ENCODE measurements at regions not wholly inside any gene's neighbourhood (a gene's known extent, or its start where the extent isn't known, plus 50 kb on each side); places are given as distances from the start of the nearest gene placed in this dataset.

DNA sequence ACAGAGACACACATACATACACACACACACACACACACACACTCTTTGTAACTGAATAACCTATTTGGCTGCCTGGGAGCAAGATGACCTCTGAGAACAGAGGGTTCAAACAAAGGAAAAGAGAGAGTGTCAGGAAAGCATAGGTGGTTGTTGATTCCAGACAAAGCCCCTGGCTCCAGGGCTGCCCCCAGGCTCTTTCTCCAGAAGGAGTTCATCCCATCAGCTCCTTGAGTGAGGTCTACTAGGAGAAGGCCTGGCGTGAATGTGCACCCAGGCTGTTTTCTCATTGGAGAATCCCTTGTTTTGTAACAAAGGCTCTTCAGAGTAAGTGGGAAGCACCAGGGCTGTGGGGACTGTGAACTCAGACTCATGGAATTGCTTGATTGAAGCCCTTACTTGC lies 151.9 kb downstream of the EMP1 start:
- no peaks in the 10 kb centered on the region for H3K79me2 ChIP-seq (ENCODE audit: control insufficient read depth, insufficient read depth, low read length)
- no peak overlapping the region for H3K27ac ChIP-seq (ENCODE audit: control insufficient read depth, insufficient read depth)
- H3K4me3 ChIP-seq, result no peak overlapping the region
- H4K20me1 ChIP-seq (ENCODE audit: control insufficient read depth, insufficient read depth), result no peaks in the 10 kb centered on the region
- ATAC-seq, result no peak
- ChIA-PET RAD21 (ENCODE audit: unreplicated experiment) (interaction anchor here (1.0 kb wide), 1 partner anchor 14 kb away, joined by 3 read pairs; no protein-coding TSS in a partner anchor), POLR2A (no interaction called here), SMC1A (ENCODE audit: uncharacterized antibody, unreplicated experiment) (no interaction called here), CTCF (interaction anchor here (1.7 to 1.9 kb wide), 2 partner anchors 14 kb away, joined by 5 to 9 read pairs; no protein-coding TSS in a partner anchor)
- no peaks in the 10 kb centered on the region for H3K36me3 ChIP-seq (ENCODE audit: control insufficient read depth in 2 of 2, insufficient read depth in 2 of 2, low read length in 1 of 2)
- no peak overlapping the region for H3K4me2 ChIP-seq (ENCODE audit: control insufficient read depth, insufficient read depth)
- DNase-seq (ENCODE audit: low read depth, low spot score), result no peak
- no peaks in the 10 kb centered on the region for H3K4me1 ChIP-seq (ENCODE audit: control insufficient read depth, insufficient read depth, low read length)
- H3K9me3 ChIP-seq (replicated peaks; ENCODE audit: control insufficient read depth, insufficient read depth, low read length), result no peaks in the 10 kb centered on the region
- BruUV-seq (replicated peaks), result no TSS peak
- no peak overlapping the region for H2AFZ ChIP-seq (ENCODE audit: control insufficient read depth, low read depth, low read length)
- in situ Hi-C loops (cut with MboI), result no loop called here
- TF ChIP-seq RUNX3 (IDR thresholded peaks at IDR 0.05; ENCODE audit: low read length) (no peak), SPI1 (IDR thresholded peaks at IDR 0.05; ENCODE audit: borderline replicate concordance, insufficient read depth, low read depth, low read length) (no peak), IKZF2 (IDR thresholded peaks at IDR 0.05) (no peak), STAT3 (IDR thresholded peaks at IDR 0.05; ENCODE audit: low read depth, low read length) (no peak), NFIC (IDR thresholded peaks at IDR 0.05; ENCODE audit: low read depth, low read length) (no peak)
- intact Hi-C loops (cut with micrococcal nuclease; ENCODE audit: unreplicated experiment), result no loop called here
- no peak for FAIRE-seq
- 6% methylated on average over 1 of the region's 1 CpG for WGBS (ENCODE audit: insufficient coverage, insufficient replicate concordance, low lambda C conversion rate, missing lambda C conversion rate)
- no peaks in the 10 kb centered on the region; a peak in 2 of 4 replicates for H3K27me3 ChIP-seq (replicated peaks in 1 of 2; ENCODE audit: control insufficient read depth in 2 of 2, insufficient read depth in 2 of 2, low read length in 1 of 2)
- no peak overlapping the region for H3K9ac ChIP-seq (ENCODE audit: control insufficient read depth, insufficient read depth, low read length)

DNA sequence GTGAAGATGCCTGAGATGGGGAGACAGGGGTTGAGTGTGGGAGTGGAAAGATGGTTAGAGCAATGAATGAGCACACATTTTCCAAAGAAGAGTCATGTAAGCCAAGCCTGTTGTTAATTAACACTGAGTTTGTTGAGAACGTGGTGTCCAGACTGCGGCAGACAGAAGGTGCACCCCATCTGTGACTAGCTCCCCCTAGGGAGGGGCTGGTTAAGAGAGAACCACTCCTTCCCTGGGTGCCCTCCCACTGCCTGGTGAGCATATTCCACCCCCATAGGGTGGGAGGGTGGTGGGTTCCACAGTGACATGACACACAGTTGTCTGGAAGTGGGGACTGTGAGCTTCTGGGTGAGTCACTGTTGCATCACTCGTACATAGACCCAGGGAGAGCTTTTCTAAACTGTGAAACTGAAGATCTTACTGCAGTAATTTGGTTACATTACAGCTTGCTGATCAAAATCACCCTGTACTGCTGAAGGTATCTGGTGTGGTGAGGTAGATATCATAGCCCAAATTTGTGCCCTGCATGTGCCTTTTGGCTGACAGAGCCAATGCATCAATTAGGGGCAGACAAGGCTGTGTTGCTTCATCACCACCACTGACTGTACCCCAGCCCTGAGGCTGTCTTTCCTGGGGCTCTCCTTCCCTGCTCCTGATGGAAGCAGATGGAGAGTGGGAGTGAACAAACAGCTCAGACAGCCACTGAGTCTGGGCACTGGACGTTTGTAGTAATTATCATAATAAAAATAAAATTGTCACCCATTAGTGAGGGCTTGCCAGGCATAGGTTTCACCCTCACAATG lies 150.9 kb downstream of the EMP1 start:
- in situ Hi-C loops (cut with MboI) (no loop called here), intact Hi-C loops (cut with micrococcal nuclease; ENCODE audit: unreplicated experiment) (no loop called here)
- Histone ChIP-seq H3K79me2 (ENCODE audit: control insufficient read depth, insufficient read depth, low read length) (no peaks in the 10 kb centered on the region), H3K36me3 (ENCODE audit: control insufficient read depth in 2 of 2, insufficient read depth in 2 of 2, low read length in 1 of 2) (no peaks in the 10 kb centered on the region), H3K27ac (ENCODE audit: control insufficient read depth, insufficient read depth) (no peak overlapping the region), H3K9ac (ENCODE audit: control insufficient read depth, insufficient read depth, low read length) (no peak overlapping the region), H3K4me1 (ENCODE audit: control insufficient read depth, insufficient read depth, low read length) (no peaks in the 10 kb centered on the region), H3K4me3 (no peak overlapping the region), H3K9me3 (replicated peaks; ENCODE audit: control insufficient read depth, insufficient read depth, low read length) (no peaks in the 10 kb centered on the region), H2AFZ (ENCODE audit: control insufficient read depth, low read depth, low read length) (no peak overlapping the region), H3K4me2 (ENCODE audit: control insufficient read depth, insufficient read depth) (no peak overlapping the region), H4K20me1 (ENCODE audit: control insufficient read depth, insufficient read depth) (no peaks in the 10 kb centered on the region), H3K27me3 (replicated peaks in 1 of 2; ENCODE audit: control insufficient read depth in 2 of 2, insufficient read depth in 2 of 2, low read length in 1 of 2) (no peaks in the 10 kb centered on the region; a peak in 3 of 4 replicates)
- FAIRE-seq, result no peak
- ChIA-PET POLR2A (no interaction called here), CTCF (interaction anchor here (1.7 kb wide), 1 partner anchor 15 kb away, joined by 9 read pairs; no protein-coding TSS in a partner anchor), RAD21 (ENCODE audit: unreplicated experiment) (interaction anchor here (1.0 kb wide), 1 partner anchor 15 kb away, joined by 3 read pairs; no protein-coding TSS in a partner anchor), SMC1A (ENCODE audit: uncharacterized antibody, unreplicated experiment) (no interaction called here)
- WGBS (ENCODE audit: insufficient coverage, insufficient replicate concordance, low lambda C conversion rate, missing lambda C conversion rate), result 22% methylated on average over 4 of the region's 4 CpGs
- no peak for ATAC-seq
- no TSS peak for BruUV-seq (replicated peaks)
- DNase-seq (ENCODE audit: low read depth, low spot score), result no peak
- TF ChIP-seq PML (IDR thresholded peaks at IDR 0.05; ENCODE audit: low read length) (no peak), CBX3 (IDR thresholded peaks at IDR 0.05; ENCODE audit: borderline replicate concordance, low read depth) (no peak), FOXK2 (IDR thresholded peaks at IDR 0.05) (no peak), PAX8 (IDR thresholded peaks at IDR 0.05) (no peak), TCF12 (IDR thresholded peaks at IDR 0.05; ENCODE audit: low read depth, low read length) (no peak), FOS (IDR thresholded peaks at IDR 0.05; ENCODE audit: borderline replicate concordance, extremely low read depth, insufficient read length) (no peak)
- TF ChIP-seq, protein P1, sequence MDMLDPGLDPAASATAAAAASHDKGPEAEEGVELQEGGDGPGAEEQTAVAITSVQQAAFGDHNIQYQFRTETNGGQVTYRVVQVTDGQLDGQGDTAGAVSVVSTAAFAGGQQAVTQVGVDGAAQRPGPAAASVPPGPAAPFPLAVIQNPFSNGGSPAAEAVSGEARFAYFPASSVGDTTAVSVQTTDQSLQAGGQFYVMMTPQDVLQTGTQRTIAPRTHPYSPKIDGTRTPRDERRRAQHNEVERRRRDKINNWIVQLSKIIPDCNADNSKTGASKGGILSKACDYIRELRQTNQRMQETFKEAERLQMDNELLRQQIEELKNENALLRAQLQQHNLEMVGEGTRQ (IDR thresholded peaks at IDR 0.05; ENCODE audit: borderline replicate concordance, low read depth, low read length), result no peak
- TF ChIP-seq, protein P2, sequence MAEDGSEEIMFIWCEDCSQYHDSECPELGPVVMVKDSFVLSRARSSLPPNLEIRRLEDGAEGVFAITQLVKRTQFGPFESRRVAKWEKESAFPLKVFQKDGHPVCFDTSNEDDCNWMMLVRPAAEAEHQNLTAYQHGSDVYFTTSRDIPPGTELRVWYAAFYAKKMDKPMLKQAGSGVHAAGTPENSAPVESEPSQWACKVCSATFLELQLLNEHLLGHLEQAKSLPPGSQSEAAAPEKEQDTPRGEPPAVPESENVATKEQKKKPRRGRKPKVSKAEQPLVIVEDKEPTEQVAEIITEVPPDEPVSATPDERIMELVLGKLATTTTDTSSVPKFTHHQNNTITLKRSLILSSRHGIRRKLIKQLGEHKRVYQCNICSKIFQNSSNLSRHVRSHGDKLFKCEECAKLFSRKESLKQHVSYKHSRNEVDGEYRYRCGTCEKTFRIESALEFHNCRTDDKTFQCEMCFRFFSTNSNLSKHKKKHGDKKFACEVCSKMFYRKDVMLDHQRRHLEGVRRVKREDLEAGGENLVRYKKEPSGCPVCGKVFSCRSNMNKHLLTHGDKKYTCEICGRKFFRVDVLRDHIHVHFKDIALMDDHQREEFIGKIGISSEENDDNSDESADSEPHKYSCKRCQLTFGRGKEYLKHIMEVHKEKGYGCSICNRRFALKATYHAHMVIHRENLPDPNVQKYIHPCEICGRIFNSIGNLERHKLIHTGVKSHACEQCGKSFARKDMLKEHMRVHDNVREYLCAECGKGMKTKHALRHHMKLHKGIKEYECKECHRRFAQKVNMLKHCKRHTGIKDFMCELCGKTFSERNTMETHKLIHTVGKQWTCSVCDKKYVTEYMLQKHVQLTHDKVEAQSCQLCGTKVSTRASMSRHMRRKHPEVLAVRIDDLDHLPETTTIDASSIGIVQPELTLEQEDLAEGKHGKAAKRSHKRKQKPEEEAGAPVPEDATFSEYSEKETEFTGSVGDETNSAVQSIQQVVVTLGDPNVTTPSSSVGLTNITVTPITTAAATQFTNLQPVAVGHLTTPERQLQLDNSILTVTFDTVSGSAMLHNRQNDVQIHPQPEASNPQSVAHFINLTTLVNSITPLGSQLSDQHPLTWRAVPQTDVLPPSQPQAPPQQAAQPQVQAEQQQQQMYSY (CRISPR knock-in tag; IDR thresholded peaks at IDR 0.05), result no peak

Data from GM12878 (cell line).